C1 segment of cervical spinal cord (tissue), 14 donors: ENCODE measurements at regions not wholly inside any gene's neighbourhood (a gene's known extent, or its start where the extent isn't known, plus 50 kb on each side); places are given as distances from the start of the nearest gene placed in this dataset.
"Not testable (repeated sequence)": the region's sequence is repeated elsewhere in the genome, so short reads cannot be mapped to it uniquely, and the experiment has no call there.

Experiments used
- DNase-seq, 14 donors: peaks; one replicate each; lab custom pipeline; 2025; lab: John Stamatoyannopoulos, UW

DNA sequence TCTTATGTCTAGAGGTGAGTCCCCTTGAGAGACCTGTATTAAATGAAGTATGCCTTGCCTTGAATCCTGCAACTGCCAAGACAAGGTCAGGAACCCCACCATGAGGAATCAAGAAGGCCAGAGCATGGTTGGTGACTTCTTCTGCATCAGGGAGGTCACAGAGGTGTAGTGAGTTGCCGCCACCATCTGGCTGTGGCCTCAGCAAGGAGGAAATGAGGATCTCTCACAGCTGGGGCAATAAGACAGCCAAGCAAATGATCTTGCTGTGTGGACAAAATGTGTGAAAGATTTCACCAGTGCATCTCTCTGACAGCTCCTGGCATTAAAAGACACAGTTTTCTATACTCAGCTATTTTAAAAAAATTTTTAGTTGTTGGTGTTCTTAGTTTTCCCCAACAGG is 611.0 kb downstream of the DOK5 start:
- no peak for DNase-seq

DNA sequence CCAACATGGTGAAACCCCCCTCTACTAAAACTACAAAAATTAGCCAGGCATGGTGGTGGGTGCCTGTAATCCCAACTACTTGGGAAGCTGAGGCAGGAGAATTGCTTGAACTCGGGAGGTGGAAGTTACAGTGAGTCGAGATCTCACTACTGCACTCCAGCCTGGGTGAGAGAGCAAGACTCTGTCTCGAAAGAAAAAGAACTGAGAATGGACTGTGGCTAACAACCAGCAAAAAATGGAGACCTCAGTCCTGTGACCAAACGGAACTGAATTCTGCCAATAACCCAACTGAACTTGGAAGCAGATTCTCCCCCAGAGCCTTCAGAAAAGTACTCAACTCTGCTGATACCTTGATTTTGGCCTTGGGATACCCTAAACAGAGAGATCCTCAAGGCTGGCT is 604.5 kb downstream of the DOK5 start:
- no peak for DNase-seq

DNA sequence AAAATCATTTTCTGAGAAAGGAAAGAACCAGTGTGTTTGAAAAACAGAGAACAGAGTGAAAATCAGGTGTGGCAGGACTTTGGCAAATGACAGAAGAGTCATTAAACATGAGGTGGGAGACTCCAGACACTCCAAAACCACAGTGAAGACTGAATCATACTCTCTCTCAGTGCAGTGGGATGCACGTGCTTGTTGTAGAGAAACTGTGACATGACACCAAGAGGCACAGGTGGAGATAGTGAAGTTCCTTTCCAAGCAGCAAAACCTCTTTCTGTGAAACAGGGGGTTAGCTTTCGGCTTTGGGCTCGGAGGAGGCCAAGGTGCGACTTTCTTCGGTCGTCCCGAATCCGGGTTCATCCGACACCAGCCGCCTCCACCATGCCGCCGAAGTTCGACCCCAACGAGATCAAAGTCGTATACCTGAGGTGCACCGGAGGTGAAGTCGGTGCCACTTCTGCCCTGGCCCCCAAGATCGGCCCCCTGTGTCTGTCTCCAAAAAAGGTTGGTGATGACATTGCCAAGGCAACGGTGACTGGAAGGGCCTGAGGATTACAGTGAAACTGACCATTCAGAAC is 599.0 kb downstream of the DOK5 start:
- DNase-seq = not testable (repeated sequence)

DNA sequence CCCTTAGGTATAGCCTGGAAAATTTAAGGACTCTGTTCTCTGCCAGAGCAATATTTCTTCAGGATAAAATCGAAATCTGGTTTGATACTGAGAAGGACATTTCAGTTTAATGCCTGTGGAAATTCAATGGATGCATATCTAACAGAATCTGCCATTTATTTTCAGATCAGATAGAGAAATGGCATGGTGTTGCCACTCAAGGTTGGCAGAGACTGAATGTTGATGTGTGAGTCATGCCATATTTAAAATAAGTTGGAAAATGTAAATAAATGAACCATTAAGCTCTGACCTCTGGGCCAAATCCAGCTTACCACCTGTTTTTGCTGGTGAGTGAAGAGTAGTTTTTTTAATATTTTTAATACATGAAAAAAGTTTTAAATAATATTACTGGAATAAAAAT is 594.6 kb downstream of the DOK5 start:
- DNase-seq = no peak

DNA sequence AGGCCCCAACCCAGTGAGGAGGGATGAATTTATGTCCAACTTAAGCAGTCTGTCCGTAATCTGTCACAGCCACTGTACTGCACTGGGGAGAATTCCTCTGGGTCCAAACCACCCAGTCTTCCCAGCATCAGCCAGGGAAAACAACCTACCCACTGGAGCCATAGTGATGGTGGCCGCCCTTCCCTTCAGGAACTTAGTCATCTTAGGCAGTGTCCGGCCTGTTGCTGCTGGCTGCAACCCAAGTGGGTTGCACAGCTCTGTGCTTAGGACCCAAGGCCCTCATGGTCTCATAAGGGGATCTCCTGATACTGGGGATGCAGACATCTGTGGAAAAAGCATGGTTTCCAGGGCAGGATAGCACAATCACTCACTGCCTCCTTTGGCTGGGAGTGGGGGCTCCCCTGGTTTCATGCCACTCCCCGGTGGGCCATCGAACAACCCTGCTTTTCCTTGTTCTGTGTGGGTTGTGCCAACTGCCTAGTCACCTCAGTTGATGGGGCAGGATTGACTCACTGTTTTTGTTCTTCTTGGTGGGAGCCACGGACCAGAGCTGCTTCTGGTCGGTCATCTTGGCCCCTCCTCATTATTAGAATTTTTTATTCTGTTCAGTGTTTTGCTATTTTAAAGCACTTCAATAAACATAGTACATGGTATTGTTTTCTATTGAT is 591.9 kb downstream of the DOK5 start:
- no peak for DNase-seq

DNA sequence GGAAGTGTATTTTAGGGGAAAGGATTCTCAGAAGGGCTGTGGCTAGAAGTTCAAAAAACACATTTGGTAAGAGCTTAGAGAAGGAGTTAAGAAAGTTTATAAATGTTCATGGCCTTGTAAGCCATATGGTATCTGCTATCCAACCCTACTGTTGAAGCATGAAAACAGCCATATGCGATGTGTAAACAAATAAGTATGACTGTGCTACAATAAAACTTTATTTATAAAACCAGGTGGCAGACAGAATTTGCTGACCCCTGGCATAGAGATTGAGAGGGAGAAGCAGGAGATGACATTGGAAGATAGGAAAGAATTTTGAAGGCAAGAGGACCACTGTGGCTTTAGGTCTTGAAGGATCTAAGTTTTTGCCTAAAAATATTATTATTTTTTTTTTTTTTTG is 583.5 kb downstream of the DOK5 start:
- no peak for DNase-seq

DNA sequence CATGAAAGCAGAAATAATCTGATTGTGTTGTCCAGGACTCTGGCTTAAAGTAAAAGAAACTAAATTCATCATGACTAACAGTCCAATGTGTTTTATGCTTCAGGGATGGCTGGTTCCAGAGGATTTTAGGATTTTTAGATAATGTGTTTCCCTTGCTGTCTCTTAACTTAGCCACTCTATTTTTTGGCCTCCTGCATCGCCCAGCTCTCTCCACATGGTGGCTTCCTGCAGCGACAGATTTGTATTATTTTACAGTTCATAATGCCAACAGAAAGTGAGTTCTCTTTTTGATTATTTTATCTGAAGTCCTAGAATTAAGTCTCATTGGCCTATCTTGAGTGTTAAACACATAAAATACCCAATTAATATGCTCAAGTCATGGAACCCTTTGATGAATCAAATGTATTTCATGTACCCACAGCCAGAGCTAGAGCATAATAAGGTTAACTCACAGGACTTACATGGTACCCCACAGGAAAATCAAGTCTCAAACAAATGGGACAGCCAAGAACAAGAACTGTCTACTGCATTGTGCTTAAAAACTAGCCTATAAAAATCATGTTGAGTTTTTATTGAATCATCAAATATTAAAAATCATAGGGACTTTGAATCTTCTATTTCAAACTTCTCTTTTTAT is 582.5 kb downstream of the DOK5 start:
- DNase-seq = no peak

DNA sequence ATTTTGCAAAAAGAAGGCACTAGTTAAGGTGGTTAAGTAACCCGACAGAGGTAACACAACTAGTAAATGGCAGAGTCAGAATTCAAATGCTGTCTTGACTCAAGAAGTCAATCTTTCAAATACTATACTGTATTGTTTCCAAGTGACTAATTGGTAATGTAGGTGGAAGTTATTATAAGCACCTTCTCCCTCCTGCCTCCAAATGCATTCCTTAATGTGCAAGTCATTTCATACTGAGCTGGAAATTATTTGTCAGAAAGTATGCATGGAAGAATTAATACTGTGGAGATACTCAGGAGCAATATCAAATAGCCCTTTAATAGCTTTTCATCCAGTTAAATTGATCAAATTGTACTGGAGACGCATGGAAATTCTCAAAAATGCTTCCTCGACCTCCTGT is 579.1 kb downstream of the DOK5 start:
- DNase-seq = no peak

DNA sequence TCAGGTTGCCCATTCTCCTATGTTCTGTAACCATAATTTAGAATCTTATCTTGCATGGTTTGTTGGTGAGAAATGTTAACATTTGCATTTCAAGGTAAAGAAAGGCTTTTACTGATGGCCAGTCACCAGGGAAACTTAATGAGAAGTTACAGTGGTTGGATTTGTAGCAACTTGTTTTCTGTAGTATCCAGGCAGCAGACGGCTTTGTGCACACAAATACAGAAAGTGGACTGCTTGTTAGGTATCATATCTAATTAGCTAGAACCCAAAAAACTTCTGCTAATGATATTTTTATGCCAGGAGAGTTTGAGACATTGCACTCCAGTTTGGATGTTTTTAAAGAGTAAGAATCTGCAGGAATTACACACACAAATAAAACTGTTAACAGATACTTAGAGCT is 578.0 kb downstream of the DOK5 start:
- no peak for DNase-seq

DNA sequence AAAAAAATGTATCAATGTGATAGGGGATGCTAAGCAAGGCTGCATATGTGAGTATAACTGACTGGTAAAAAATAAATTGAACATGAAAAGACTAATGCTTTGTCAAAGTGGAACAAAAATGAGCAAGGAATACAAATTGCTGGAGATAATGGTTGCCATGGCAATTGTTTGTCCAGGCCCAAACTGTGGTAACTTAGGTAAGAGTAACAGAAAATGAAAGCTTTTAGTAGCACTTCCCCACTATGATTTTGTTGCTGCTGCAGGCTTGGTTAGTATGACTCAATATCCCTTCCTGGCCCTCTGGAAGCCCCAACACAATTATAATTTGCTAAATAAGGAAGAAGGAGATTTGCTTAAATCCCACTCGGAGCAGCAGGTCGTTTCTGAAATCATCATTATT is 577.1 kb downstream of the DOK5 start:
- no peak for DNase-seq

DNA sequence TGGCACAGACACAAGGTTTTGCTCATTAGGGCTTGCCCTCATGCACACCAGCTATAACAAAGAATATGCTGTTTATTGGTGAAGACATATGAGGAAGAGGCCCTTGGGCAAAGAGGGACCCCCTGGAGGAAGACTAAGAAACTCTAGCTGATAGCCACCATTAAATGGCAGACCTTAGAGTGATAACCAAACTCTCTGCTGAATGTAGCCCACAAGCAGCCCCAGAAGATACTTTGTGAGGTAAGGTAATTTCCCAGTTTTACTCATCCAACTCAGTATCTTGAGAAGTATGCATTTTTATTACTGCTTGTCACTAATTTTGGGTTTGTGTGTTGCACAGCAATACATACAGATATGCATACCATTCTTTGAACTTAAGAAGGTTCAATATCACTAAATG is 563.3 kb downstream of the DOK5 start:
- DNase-seq = no peak

DNA sequence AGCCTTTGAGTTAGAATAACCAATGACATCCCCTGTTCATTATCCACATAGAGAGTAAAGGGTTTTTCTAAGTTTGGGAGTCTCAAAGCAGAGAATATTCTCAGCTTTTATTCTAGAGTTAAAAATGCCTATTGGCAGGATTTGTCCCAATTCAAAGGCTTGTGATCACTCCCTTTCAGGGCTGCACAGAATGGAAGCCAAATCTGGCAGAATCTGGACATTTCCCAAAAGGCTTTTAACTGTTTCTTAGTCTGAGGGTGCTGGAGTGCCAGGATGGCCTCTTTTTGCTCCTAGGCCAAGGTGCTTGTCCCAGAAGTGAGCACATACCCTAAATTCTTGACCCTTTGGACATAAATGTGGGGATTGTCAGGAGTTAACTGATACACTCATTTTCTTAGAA is 556.6 kb downstream of the DOK5 start:
- DNase-seq = no peak

DNA sequence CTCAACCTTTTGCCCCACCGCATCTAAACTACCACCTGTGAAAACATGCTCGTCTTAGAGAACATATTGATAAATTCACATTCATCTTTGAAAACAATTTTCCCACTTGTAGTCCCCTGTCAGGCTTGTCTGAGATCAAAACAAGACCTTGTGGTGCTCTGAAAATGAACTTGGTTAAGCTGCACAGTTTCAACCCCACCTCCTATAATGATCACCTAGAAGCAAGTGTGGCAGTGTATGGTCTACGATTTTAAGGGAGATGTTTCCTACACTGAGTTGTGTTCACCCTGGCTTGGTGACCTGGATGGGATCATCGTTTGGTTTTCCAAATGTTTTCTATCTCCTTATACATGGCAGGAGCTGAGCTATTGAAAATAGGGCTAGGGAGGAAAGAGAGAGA is 539.4 kb downstream of the DOK5 start:
- DNase-seq = no peak

DNA sequence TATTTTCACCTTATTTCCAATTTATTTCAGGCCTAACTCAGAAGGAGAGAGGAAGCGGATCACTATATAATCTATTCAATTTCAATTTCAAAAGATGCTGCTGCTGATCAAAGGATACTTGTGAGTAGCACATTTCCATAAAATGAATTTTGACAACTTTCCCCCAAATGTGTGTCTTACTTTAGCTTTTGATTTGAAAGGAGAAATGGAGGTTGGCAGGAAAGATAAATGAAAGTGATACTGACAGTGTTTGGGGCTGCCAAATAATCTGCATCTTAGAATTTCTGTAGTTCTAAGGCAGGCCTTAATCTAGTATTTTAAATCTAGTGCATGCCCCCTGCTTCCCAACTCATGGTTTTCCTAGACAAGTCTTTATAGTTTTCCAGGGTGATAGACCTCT is 535.4 kb downstream of the DOK5 start:
- no peak for DNase-seq

DNA sequence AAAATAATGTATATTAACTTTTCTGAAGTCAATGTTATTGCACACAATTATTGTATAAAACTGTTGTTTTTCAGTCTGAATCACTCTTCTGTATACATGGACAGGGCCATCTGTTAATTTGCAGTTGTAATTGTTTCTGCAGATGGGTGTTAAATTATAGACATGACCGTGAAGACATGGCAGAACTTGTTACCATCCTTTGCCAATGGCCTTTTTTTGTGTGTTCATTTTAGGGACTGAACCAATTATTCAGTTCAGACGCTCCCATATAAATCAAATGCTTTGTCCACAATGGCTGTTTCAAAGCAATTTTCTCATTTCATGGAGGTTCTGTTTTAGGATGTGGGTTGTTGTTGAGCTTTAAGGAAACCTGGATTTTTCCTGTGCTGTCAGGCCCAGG is 533.7 kb downstream of the DOK5 start:
- no peak for DNase-seq

DNA sequence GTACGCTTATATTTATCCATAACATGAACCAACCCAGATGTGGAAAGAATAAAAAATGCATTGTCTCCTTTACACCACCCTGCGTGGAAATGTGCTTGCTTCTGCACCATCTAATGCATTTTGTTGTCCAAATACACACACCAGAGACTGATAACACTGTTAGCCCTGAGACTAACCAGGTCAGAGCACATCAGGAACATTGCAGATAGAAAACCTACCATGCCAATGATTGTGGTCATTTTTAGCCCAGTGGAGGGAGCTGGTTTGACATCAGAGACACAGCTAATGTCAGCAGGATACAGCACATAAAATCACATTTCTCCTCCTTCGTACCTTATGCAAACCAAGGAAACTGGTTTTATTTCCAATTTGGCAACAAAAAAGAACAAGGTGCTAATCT is 528.7 kb downstream of the DOK5 start:
- no peak for DNase-seq

DNA sequence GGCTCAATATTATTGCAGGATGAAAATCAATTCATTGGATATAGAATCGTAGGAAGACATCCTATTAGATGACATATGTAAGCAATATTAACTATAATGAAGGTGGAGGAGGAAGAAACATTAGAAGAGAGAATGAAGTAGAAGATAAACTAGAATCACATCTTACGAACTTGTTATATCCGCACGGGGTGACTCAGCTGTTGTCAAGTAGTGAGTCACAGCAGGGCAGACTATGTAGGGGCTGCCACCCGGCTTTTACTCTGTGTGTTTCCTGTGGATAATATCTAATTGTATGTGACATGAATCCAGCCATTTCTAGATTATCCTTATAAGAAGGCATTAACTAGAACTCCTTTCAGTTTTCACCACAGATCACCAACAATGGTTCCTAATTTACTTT is 520.2 kb downstream of the DOK5 start:
- no peak for DNase-seq

DNA sequence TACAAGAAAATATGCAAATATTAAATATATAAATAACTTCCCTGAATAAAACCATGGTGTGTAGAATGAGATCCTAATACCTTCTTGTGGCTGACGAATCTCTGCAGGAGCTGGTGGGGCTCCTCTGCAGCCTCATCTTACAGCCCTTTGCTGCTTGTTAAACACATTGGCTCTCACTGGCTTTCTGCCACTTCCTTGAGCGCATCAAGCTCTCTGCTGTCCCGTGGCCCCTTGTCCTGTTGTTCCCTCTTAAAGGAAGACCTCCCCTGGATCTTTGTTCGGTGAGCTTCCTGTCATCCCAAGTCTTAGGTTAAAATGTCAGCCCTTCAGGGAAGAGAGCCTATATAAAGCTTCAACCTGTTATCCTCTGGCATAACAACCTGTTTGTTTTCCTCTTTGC is 519.6 kb downstream of the DOK5 start:
- DNase-seq = no peak

DNA sequence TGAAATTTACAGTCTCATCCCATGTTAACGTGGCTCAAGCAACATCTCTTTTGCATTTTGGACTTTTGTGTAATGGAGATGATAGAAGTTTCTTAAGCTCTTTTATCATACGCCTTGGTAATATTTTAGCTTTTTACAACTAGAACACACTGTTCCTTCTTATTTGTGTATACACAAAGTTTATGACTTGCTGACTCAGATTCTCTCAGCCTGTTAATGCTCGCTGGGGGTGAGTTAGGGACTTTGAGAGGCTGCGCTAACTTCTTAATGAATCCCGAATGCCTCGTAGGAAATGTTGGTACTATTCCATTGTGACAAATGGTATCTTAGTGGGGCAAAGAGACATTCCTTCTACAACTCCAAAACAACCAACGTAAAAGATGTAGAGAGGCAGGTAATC is 509.7 kb downstream of the DOK5 start:
- no peak for DNase-seq

DNA sequence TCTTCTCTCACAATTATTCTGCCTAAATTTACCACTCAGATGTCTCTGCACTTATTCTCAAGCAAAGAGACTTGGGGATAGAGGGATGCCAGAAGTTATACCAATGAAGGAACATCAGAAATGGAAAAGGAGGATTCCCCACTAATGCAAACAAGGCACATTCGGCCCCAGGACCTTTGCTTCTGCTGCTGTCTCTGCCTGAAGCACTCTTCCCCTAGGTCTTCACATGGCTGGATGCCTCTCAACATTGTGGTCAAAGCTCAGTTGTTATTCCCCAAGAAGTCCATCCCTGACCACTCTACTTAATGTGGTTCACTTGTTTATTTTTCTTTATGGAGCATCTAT is 508.7 kb downstream of the DOK5 start:
- DNase-seq = no peak

DNA sequence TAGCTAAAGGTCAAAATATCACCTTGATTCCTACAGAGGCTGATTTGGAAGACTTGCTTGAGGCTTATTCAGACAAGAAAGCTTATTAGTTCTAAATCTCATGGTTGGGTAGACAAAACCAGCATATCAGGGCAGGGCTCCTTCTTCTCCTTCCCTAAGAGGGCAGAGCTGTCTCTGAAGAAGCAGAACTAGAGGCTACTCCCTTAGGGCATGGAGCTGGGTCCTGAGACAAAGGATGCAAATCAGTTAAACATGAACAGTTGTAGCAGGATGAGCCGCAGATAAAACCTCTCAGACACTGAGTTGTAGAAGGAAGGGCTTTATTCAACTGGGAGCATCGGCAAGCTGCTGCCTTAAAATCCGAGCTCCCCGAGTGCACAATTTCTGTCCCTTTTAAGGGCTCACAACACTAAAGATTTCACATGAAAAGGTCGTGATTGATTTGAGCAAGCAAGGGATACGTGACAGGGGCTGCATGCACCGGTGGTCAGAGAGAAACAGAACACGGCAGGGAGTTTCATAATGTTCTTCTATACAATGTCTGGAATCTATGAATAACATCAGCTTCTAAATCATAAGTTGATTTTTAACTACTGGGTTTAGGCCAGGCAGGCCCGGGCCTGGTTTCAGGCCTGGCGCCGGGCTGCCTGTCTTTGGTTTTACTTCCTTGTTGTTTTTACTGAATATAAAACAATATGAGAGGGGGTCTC is 508.2 kb downstream of the DOK5 start:
- DNase-seq = not testable (repeated sequence)

DNA sequence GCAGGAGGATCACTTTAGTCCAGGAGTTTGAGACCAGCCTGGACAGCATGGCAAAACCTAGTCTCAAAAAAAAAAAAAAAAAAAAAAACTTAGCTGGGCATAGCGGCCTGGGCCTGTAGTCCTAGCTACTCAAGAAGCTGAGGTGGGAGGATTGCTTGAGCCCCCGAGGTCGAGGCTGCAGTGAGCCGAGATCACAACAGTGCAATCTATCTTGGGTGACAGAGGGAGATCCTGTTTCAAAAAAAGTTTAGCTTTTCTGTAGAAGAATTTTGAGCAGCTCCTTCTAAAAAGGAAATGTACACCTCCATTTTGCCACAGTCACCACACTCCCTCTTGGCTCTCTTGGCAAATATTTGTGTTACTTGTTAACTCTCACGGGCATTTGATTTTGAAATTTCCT is 505.8 kb downstream of the DOK5 start:
- DNase-seq = no peak
